ENCODE measurements at regions not wholly inside any gene's neighbourhood (a gene's known extent, or its start where the extent isn't known, plus 50 kb on each side); places are given as distances from the start of the nearest gene placed in this dataset.

GRCh38 chr3:105260385-105260784 is 106.3 kb upstream of the ALCAM start:
- no peak overlapping the region for H3K27ac ChIP-seq
- intact Hi-C loops (cut with DNase I), result no loop called here
- no peaks in the 10 kb centered on the region for H3K27me3 ChIP-seq
- H3K4me3 ChIP-seq (replicated peaks in 1 of 3), result no peak overlapping the region
- H3K36me3 ChIP-seq, result no peaks in the 10 kb centered on the region
- TF ChIP-seq, protein P1, sequence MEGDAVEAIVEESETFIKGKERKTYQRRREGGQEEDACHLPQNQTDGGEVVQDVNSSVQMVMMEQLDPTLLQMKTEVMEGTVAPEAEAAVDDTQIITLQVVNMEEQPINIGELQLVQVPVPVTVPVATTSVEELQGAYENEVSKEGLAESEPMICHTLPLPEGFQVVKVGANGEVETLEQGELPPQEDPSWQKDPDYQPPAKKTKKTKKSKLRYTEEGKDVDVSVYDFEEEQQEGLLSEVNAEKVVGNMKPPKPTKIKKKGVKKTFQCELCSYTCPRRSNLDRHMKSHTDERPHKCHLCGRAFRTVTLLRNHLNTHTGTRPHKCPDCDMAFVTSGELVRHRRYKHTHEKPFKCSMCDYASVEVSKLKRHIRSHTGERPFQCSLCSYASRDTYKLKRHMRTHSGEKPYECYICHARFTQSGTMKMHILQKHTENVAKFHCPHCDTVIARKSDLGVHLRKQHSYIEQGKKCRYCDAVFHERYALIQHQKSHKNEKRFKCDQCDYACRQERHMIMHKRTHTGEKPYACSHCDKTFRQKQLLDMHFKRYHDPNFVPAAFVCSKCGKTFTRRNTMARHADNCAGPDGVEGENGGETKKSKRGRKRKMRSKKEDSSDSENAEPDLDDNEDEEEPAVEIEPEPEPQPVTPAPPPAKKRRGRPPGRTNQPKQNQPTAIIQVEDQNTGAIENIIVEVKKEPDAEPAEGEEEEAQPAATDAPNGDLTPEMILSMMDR (IDR thresholded peaks at IDR 0.05), result no peak
- no peak for TF ChIP-seq POLR2A (IDR thresholded peaks at IDR 0.05)
- no peaks in the 10 kb centered on the region for H3K4me1 ChIP-seq
- H3K9me3 ChIP-seq, result no peaks in the 10 kb centered on the region
- WGBS, 2 donors, result 87 to 91% methylated on average over 4 of the region's 4 CpGs
- DNase-seq, result no peak

DNA sequence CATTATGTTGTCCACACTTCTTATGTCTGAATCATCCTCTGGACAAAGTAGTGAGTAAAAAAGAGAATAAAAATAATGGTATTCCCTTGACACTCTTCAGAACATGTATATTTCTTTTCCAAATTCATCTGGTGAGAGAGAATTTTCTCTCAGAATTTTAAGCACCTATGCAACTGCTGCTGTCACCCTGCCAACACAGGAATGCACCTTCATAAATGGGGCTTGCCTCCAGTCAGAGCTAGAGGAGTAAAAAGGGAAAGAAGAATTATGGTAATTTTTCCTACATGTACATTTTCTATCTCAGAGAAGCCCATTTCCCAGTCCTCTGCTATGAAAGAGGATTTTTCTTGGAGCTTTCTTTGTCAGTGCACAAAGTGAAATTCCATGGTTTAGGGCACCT is 92.2 kb upstream of the ALCAM start:
- intact Hi-C loops (cut with DNase I), result no loop called here
- no peak overlapping the region for H3K4me3 ChIP-seq (replicated peaks in 1 of 3)

GRCh38 chr3:105274958-105275357 is 91.8 kb upstream of the ALCAM start:
- H3K4me1 ChIP-seq, result no peaks in the 10 kb centered on the region
- intact Hi-C loops (cut with DNase I), result no loop called here
- no peak for DNase-seq
- TF ChIP-seq, protein P1 (IDR thresholded peaks at IDR 0.05), result no peak
- TF ChIP-seq POLR2A (IDR thresholded peaks at IDR 0.05), result no peak
- no peaks in the 10 kb centered on the region for H3K36me3 ChIP-seq
- H3K9me3 ChIP-seq, result no peaks in the 10 kb centered on the region
- no peak overlapping the region for H3K27ac ChIP-seq
- no peak overlapping the region for H3K4me3 ChIP-seq (replicated peaks in 1 of 3)
- no peaks in the 10 kb centered on the region for H3K27me3 ChIP-seq

More for the DNA sequence above, 92.2 kb upstream of the ALCAM start:
- no peaks in the 10 kb centered on the region for H3K27me3 ChIP-seq
- H3K4me1 ChIP-seq, result no peaks in the 10 kb centered on the region
- H3K27ac ChIP-seq, result no peak overlapping the region
- H3K36me3 ChIP-seq, result no peaks in the 10 kb centered on the region
- TF ChIP-seq, protein P1 (IDR thresholded peaks at IDR 0.05), result no peak
- no peak for TF ChIP-seq POLR2A (IDR thresholded peaks at IDR 0.05)
- H3K9me3 ChIP-seq, result no peaks in the 10 kb centered on the region
- DNase-seq, result no peak

GRCh38 chr3:105277656-105278055 is 89.1 kb upstream of the ALCAM start:
- Histone ChIP-seq H3K4me3 (replicated peaks in 1 of 3) (no peak overlapping the region), H3K27me3 (no peaks in the 10 kb centered on the region), H3K4me1 (no peaks in the 10 kb centered on the region), H3K9me3 (no peaks in the 10 kb centered on the region), H3K36me3 (no peaks in the 10 kb centered on the region), H3K27ac (no peak overlapping the region)
- WGBS, 2 donors, result 87 to 93% methylated on average over 3 of the region's 3 CpGs
- intact Hi-C loops (cut with DNase I), result no loop called here
- no peak for TF ChIP-seq POLR2A (IDR thresholded peaks at IDR 0.05)
- TF ChIP-seq, protein P1 (IDR thresholded peaks at IDR 0.05), result no peak
- no peak for DNase-seq

- Histone ChIP-seq H3K4me1 (no peaks in the 10 kb centered on the region), H3K36me3 (no peaks in the 10 kb centered on the region), H3K27me3 (no peaks in the 10 kb centered on the region), H3K4me3 (replicated peaks in 1 of 3) (no peak overlapping the region), H3K9me3 (no peaks in the 10 kb centered on the region), H3K27ac (no peak overlapping the region)
- 80 to 82% methylated on average over 1 of the region's 1 CpG for WGBS, 2 donors
- no peak for TF ChIP-seq POLR2A (IDR thresholded peaks at IDR 0.05)
- TF ChIP-seq, protein P1 (IDR thresholded peaks at IDR 0.05), result no peak
- intact Hi-C loops (cut with DNase I), result no loop called here
- no peak for DNase-seq
These were observed 88.0 kb upstream of the ALCAM start for GRCh38 chr3:105278688-105279087.
